DMS53 (cell line): ENCODE measurements at regions not wholly inside any gene's neighbourhood (a gene's known extent, or its start where the extent isn't known, plus 50 kb on each side); places are given as distances from the start of the nearest gene placed in this dataset.
A peak's percentile ranks its signal among the peaks of the same experiment; 100 is the strongest.
"Not testable (repeated sequence)": the region's sequence is repeated elsewhere in the genome, so short reads cannot be mapped to it uniquely, and the experiment has no call there.

Source experiments
- DNase-seq: peaks from one replicate; lab custom pipeline; 2025; lab: John Stamatoyannopoulos, UW

GRCh38 chr13:68645814-68646213 is 1415.7 kb upstream of the PCDH9 start:
- DNase-seq, result no peak

GRCh38 chr13:68644611-68645010 is 1414.5 kb upstream of the PCDH9 start:
- no peak for DNase-seq

- no peak for DNase-seq
Measured at GRCh38 chr13:68636784-68637183, 1406.6 kb upstream of the PCDH9 start.

- DNase-seq, result no peak
Measured at GRCh38 chr13:68628994-68629393, 1398.9 kb upstream of the PCDH9 start.

GRCh38 chr13:68627379-68627778 is 1397.2 kb upstream of the PCDH9 start:
- no peak for DNase-seq

- DNase-seq, result no peak
Measured at GRCh38 chr13:68616600-68617222, 1386.6 kb upstream of the PCDH9 start.

GRCh38 chr13:68609661-68610060 is 1379.5 kb upstream of the PCDH9 start:
- DNase-seq, result no peak

GRCh38 chr13:68608147-68608546 is 1378.0 kb upstream of the PCDH9 start:
- DNase-seq, result no peak

GRCh38 chr13:68597641-68598040 is 1367.5 kb upstream of the PCDH9 start:
- no peak for DNase-seq

- DNase-seq, result no peak
Measured at GRCh38 chr13:68588623-68589022, 1358.5 kb upstream of the PCDH9 start.

- DNase-seq, result no peak
Measured at GRCh38 chr13:68584776-68585175, 1354.6 kb upstream of the PCDH9 start.

GRCh38 chr13:68574053-68574452 is 1343.9 kb upstream of the PCDH9 start:
- DNase-seq, result peak; percentile 27

GRCh38 chr13:68551701-68552522 is 1321.8 kb upstream of the PCDH9 start:
- peak; percentile 47 for DNase-seq

GRCh38 chr13:68550330-68550729 is 1320.2 kb upstream of the PCDH9 start:
- no peak for DNase-seq

GRCh38 chr13:68540244-68540643 is 1310.1 kb upstream of the PCDH9 start:
- no peak for DNase-seq

GRCh38 chr13:68535329-68535728 is 1305.2 kb upstream of the PCDH9 start:
- DNase-seq, result no peak

GRCh38 chr13:68527167-68527566 is 1297.0 kb upstream of the PCDH9 start:
- DNase-seq, result not testable (repeated sequence)

- DNase-seq, result no peak
Measured at GRCh38 chr13:68523838-68524424, 1293.8 kb upstream of the PCDH9 start.

- no peak for DNase-seq
Measured at GRCh38 chr13:68522184-68522583, 1292.0 kb upstream of the PCDH9 start.

GRCh38 chr13:68509734-68510621 is 1279.8 kb upstream of the PCDH9 start:
- DNase-seq, result no peak

GRCh38 chr13:68506888-68507551 is 1276.9 kb upstream of the PCDH9 start:
- no peak for DNase-seq

GRCh38 chr13:68490594-68490993 is 1260.5 kb upstream of the PCDH9 start:
- DNase-seq, result no peak
